HL-60 (cell line): ENCODE measurements at regions not wholly inside any gene's neighbourhood (a gene's known extent, or its start where the extent isn't known, plus 50 kb on each side); places are given as distances from the start of the nearest gene placed in this dataset.
"Not testable (repeated sequence)": the region's sequence is repeated elsewhere in the genome, so short reads cannot be mapped to it uniquely, and the experiment has no call there.

Source experiments
- DNase-seq, 2 experiments: peaks; one replicate each; pipeline ENCODE4 v3.0.0-alpha.2; 2010 to 2020; ENCODE audit warnings: low read depth in 1 of 2, low spot score in 1 of 2
- H3K27ac ChIP-seq: fragments of 250-450 bp; sonication (Bioruptor Pico); replicated peaks from 2 replicates; pipeline ENCODE4 v1.5.1; 2020; ENCODE audit warnings: mild to moderate bottlenecking, moderate library complexity
- H3K27me3 ChIP-seq: fragments of 250-450 bp; sonication (Bioruptor Pico); 2 replicates; pipeline ENCODE4 v1.5.1; 2021; ENCODE audit warnings: mild to moderate bottlenecking, moderate library complexity; ENCODE audit not compliant: insufficient read depth, poor library complexity, severe bottlenecking
- H3K4me3 ChIP-seq: replicated peaks from 2 replicates; pipeline ENCODE4 v1.5.1; 2011; ENCODE audit warnings: mild to moderate bottlenecking, control low read depth, low read length; ENCODE audit not compliant: insufficient read depth
- CTCF ChIP-seq: IDR thresholded peaks from one replicate; pipeline ENCODE4 v1.5.1; 2011; ENCODE audit warnings: low read length, control low read depth, inconsistent platforms; ENCODE audit not compliant: insufficient read depth
- GABPA ChIP-seq: IDR thresholded peaks from 2 replicates; pipeline ENCODE4 v1.6.1; 2012; ENCODE audit warnings: low read depth
- POLR2AphosphoS5 ChIP-seq: IDR thresholded peaks from 2 replicates; pipeline ENCODE4 v1.6.1; 2012; ENCODE audit warnings: low read depth
- REST ChIP-seq: IDR thresholded peaks from 2 replicates; pipeline ENCODE4 v1.6.1; 2012; ENCODE audit warnings: low read depth; ENCODE audit not compliant: insufficient replicate concordance
- SPI1 ChIP-seq: IDR thresholded peaks from 2 replicates; pipeline ENCODE4 v1.6.1; 2012; ENCODE audit warnings: low read depth, mild to moderate bottlenecking, borderline replicate concordance

GRCh38 chr13:33410619-33411018 is 125.1 kb upstream of the STARD13 start:
- Histone ChIP-seq H3K27me3 (no peaks in the 10 kb centered on the region), H3K4me3 (no peak overlapping the region), H3K27ac (no peak overlapping the region)
- no peak for DNase-seq
- TF ChIP-seq POLR2AphosphoS5 (no peak), CTCF (no peak), SPI1 (no peak), GABPA (no peak), REST (no peak)

GRCh38 chr13:33411312-33411711 is 125.8 kb upstream of the STARD13 start:
- DNase-seq: no peak
- Histone ChIP-seq H3K4me3 (no peak overlapping the region), H3K27me3 (no peaks in the 10 kb centered on the region), H3K27ac (no peak overlapping the region)
- TF ChIP-seq SPI1 (no peak), POLR2AphosphoS5 (no peak), GABPA (no peak), CTCF (no peak)

GRCh38 chr13:33415822-33416221 is 130.3 kb upstream of the STARD13 start:
- DNase-seq: no peak
- TF ChIP-seq GABPA (no peak), REST (no peak), SPI1 (no peak), CTCF (no peak)
- Histone ChIP-seq H3K27ac (no peak overlapping the region), H3K4me3 (no peak overlapping the region), H3K27me3 (no peaks in the 10 kb centered on the region)

- not testable (repeated sequence) for H3K27me3 ChIP-seq, H3K27ac ChIP-seq, DNase-seq, H3K4me3 ChIP-seq
Observed at GRCh38 chr13:33418224-33418953, 132.8 kb upstream of the STARD13 start.

GRCh38 chr13:33420117-33420516 is 134.6 kb upstream of the STARD13 start:
- H3K4me3 ChIP-seq, H3K27ac ChIP-seq, H3K27me3 ChIP-seq, DNase-seq: not testable (repeated sequence)
